PC-9 (cell line): ENCODE measurements at regions not wholly inside any gene's neighbourhood (a gene's known extent, or its start where the extent isn't known, plus 50 kb on each side); places are given as distances from the start of the nearest gene placed in this dataset.

ENCODE experiments used
- EZH2 ChIP-seq: fragments of 200-600 bp; sonication (generic); IDR thresholded peaks from 2 replicates; pipeline ENCODE4 v1.8.0; 2017; ENCODE audit warnings: antibody characterized with exemption, low read depth
- TF ChIP-seq, protein P1 (sequence below): fragments of 200-600 bp; sonication (generic); conservative IDR thresholded peaks from 2 replicates; pipeline ENCODE4 v1.6.1; 2017; ENCODE audit warnings: mixed run types, antibody characterized with exemption, mild to moderate bottlenecking, moderate library complexity

GRCh38 chr7:46716926-46717325, 795.9 kb upstream of the IGFBP3 start:
- TF ChIP-seq, protein P1, sequence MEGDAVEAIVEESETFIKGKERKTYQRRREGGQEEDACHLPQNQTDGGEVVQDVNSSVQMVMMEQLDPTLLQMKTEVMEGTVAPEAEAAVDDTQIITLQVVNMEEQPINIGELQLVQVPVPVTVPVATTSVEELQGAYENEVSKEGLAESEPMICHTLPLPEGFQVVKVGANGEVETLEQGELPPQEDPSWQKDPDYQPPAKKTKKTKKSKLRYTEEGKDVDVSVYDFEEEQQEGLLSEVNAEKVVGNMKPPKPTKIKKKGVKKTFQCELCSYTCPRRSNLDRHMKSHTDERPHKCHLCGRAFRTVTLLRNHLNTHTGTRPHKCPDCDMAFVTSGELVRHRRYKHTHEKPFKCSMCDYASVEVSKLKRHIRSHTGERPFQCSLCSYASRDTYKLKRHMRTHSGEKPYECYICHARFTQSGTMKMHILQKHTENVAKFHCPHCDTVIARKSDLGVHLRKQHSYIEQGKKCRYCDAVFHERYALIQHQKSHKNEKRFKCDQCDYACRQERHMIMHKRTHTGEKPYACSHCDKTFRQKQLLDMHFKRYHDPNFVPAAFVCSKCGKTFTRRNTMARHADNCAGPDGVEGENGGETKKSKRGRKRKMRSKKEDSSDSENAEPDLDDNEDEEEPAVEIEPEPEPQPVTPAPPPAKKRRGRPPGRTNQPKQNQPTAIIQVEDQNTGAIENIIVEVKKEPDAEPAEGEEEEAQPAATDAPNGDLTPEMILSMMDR: no peak
- TF ChIP-seq EZH2: no peak
